ENCODE measurements at regions not wholly inside any gene's neighbourhood (a gene's known extent, or its start where the extent isn't known, plus 50 kb on each side); places are given as distances from the start of the nearest gene placed in this dataset.

DNA sequence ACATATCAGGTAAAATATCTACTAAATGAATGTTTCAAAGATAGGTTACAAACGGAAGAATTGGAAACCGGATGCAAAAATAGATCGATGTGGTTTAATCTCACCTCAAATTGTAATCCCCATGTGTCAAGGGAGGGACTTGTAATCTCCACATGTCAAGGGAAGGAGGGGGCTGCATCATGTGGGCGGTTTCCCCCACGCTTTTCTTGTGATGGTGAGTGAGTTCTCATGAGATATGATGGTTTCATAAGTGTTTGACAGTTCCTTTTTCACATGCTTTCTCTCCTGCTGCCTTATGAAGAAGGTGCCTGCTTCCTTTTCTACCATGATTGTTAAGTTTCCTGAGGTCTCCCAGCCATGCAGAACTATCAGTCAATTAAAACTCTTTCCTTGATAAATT is 408.7 kb upstream of the TMPRSS15 start (continued):
- TF ChIP-seq CEBPG (CRISPR knock-in tag; IDR thresholded peaks at IDR 0.05) (no peak), CEBPG (tag; conservative IDR thresholded peaks at IDR 0.05 in 1 of 2, IDR thresholded peaks at IDR 0.05 in 1 of 2) (peak in 1 of 2 experiments; percentile 59; a peak in 2 of 4 replicates), L3MBTL2 (IDR thresholded peaks at IDR 0.05) (peak; percentile 35; the same call in 1 of the 2 replicates), DMBX1 (CRISPR knock-in tag; IDR thresholded peaks at IDR 0.05; ENCODE audit: borderline replicate concordance) (0 out of 2 replicates have a peak, but pooled peaks have one; percentile 18), CEBPB (tag; IDR thresholded peaks at IDR 0.05) (peak; percentile 53)
- TF ChIP-seq, protein P1, sequence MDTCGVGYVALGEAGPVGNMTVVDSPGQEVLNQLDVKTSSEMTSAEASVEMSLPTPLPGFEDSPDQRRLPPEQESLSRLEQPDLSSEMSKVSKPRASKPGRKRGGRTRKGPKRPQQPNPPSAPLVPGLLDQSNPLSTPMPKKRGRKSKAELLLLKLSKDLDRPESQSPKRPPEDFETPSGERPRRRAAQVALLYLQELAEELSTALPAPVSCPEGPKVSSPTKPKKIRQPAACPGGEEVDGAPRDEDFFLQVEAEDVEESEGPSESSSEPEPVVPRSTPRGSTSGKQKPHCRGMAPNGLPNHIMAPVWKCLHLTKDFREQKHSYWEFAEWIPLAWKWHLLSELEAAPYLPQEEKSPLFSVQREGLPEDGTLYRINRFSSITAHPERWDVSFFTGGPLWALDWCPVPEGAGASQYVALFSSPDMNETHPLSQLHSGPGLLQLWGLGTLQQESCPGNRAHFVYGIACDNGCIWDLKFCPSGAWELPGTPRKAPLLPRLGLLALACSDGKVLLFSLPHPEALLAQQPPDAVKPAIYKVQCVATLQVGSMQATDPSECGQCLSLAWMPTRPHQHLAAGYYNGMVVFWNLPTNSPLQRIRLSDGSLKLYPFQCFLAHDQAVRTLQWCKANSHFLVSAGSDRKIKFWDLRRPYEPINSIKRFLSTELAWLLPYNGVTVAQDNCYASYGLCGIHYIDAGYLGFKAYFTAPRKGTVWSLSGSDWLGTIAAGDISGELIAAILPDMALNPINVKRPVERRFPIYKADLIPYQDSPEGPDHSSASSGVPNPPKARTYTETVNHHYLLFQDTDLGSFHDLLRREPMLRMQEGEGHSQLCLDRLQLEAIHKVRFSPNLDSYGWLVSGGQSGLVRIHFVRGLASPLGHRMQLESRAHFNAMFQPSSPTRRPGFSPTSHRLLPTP (IDR thresholded peaks at IDR 0.05; ENCODE audit: borderline replicate concordance, extremely low read depth, insufficient read length), result no peak
- TF ChIP-seq, protein P2, sequence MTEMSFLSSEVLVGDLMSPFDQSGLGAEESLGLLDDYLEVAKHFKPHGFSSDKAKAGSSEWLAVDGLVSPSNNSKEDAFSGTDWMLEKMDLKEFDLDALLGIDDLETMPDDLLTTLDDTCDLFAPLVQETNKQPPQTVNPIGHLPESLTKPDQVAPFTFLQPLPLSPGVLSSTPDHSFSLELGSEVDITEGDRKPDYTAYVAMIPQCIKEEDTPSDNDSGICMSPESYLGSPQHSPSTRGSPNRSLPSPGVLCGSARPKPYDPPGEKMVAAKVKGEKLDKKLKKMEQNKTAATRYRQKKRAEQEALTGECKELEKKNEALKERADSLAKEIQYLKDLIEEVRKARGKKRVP (CRISPR knock-in tag; IDR thresholded peaks at IDR 0.05), result peak; percentile 86
- TF ChIP-seq, protein P3, sequence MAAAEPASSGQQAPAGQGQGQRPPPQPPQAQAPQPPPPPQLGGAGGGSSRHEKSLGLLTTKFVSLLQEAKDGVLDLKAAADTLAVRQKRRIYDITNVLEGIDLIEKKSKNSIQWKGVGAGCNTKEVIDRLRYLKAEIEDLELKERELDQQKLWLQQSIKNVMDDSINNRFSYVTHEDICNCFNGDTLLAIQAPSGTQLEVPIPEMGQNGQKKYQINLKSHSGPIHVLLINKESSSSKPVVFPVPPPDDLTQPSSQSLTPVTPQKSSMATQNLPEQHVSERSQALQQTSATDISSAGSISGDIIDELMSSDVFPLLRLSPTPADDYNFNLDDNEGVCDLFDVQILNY (CRISPR knock-in tag; IDR thresholded peaks at IDR 0.05), result no peak
- TF ChIP-seq, protein P4, sequence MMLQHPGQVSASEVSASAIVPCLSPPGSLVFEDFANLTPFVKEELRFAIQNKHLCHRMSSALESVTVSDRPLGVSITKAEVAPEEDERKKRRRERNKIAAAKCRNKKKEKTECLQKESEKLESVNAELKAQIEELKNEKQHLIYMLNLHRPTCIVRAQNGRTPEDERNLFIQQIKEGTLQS (IDR thresholded peaks at IDR 0.05), result peak; percentile 34; the same call in 1 of the 2 replicates
- TF ChIP-seq, protein P4 (CRISPR knock-in tag; conservative IDR thresholded peaks at IDR 0.05), result no peak

Measured in K562 (cell line).